Mesothelial cell of epicardium (in vitro differentiated cells): ENCODE measurements at regions not wholly inside any gene's neighbourhood (a gene's known extent, or its start where the extent isn't known, plus 50 kb on each side); places are given as distances from the start of the nearest gene placed in this dataset.

Experiments used
- DNase-seq, 2 experiments: peaks; one replicate each; pipeline ENCODE4 v3.0.0; 2021; ENCODE audit warnings: low spot score in 2 of 2; ENCODE audit not compliant: unreplicated experiment in 2 of 2
- H3K27ac Mint-ChIP-seq: 2 replicates; pipeline ENCODE4 v1.8.0; 2021; ENCODE audit warnings: mixed read lengths
- H3K27me3 Mint-ChIP-seq: 2 replicates; pipeline ENCODE4 v1.8.0; 2021; ENCODE audit warnings: low read depth, mixed read lengths
- H3K36me3 Mint-ChIP-seq: 2 replicates; pipeline ENCODE4 v1.8.0; 2021; ENCODE audit warnings: mixed read lengths
- H3K4me1 Mint-ChIP-seq: 2 replicates; pipeline ENCODE4 v1.8.0; 2021; ENCODE audit warnings: mixed read lengths
- H3K4me3 Mint-ChIP-seq: 2 replicates; pipeline ENCODE4 v1.8.0; 2021; ENCODE audit warnings: mild to moderate bottlenecking, moderate library complexity, mixed read lengths
- H3K9me3 Mint-ChIP-seq: 2 replicates; pipeline ENCODE4 v1.8.0; 2021; ENCODE audit warnings: mixed read lengths
- TF ChIP-seq, protein P1 (sequence below): fragments of 200-600 bp; sonication (generic); IDR thresholded peaks from one replicate; pipeline ENCODE4 v1.5.0; 2021; ENCODE audit warnings: antibody characterized with exemption; ENCODE audit not compliant: unreplicated experiment

DNA sequence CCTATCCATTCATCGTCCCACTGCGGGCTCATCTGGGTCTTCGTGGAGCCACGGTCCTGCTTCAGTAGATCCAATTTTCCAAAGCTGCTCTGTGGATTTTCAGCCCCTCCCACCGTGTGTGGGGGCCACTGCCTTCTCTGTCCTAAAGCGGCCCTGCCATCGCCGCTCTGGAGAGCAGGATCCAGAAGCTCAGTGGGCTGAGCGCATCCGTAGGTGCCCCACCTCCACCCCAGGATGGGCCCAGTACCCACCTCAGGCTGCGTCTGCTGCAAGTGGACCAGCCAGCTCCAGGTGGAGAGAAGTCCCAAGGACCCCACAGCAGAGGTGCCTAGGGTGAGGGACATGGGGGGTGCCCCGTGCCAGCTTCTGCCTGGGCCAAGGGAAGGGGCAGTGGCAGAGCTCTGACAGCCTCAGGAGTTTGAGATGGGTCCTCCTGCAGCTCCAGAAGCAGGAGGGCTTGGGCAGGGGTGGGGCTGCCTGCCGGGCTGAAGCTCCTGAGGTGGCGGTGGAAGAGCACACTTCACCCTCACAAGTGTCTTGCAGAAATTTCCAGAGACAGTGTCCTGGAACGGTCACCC, 148.1 kb upstream of the C14orf180 start:
- no peak for DNase-seq
- Mint-ChIP-seq H3K27ac (no peak overlapping the region), H3K9me3 (no peaks in the 10 kb centered on the region), H3K36me3 (no peaks in the 10 kb centered on the region), H3K4me3 (no peak overlapping the region), H3K4me1 (peaks cover 2% of the 10 kb centered on the region), H3K27me3 (peaks cover 13% of the 10 kb centered on the region)
- TF ChIP-seq, protein P1, sequence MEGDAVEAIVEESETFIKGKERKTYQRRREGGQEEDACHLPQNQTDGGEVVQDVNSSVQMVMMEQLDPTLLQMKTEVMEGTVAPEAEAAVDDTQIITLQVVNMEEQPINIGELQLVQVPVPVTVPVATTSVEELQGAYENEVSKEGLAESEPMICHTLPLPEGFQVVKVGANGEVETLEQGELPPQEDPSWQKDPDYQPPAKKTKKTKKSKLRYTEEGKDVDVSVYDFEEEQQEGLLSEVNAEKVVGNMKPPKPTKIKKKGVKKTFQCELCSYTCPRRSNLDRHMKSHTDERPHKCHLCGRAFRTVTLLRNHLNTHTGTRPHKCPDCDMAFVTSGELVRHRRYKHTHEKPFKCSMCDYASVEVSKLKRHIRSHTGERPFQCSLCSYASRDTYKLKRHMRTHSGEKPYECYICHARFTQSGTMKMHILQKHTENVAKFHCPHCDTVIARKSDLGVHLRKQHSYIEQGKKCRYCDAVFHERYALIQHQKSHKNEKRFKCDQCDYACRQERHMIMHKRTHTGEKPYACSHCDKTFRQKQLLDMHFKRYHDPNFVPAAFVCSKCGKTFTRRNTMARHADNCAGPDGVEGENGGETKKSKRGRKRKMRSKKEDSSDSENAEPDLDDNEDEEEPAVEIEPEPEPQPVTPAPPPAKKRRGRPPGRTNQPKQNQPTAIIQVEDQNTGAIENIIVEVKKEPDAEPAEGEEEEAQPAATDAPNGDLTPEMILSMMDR, result no peak

DNA sequence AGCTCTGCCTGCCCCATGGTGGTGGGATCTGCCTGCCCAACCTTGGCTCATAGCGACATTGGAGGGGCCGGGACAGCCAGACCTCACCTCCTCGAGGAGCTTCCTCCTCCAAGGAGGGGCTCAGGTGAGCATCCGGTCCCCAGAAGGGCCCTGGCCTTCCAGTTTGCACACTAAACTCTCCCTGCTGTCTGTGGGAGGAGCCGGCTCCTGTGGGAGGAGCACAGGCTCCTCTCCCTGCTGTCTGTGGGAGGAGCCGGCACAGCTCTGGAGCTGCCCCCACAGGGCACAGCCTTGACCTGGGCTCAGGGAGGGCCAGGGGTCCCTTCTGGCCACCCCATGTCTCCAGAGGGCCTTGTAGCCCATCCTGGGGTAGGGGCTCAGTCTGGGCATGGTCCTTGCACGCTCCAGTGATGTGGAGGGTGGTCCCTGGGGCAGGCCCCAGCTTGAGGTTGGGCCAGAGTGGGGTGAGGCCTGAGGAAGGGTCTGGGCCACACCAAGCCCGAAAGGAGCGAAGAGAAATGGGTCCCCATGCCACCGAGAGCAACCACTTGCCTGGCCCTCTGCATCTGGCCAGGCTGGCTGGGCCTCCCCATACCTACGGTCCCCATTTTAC, 147.5 kb upstream of the C14orf180 start:
- DNase-seq, result no peak
- Mint-ChIP-seq H3K4me1 (peaks cover 6% of the 10 kb centered on the region), H3K36me3 (no peaks in the 10 kb centered on the region), H3K27ac (no peak overlapping the region), H3K9me3 (no peaks in the 10 kb centered on the region), H3K4me3 (no peak overlapping the region), H3K27me3 (peaks cover 13% of the 10 kb centered on the region)
- TF ChIP-seq, protein P1, result no peak

DNA sequence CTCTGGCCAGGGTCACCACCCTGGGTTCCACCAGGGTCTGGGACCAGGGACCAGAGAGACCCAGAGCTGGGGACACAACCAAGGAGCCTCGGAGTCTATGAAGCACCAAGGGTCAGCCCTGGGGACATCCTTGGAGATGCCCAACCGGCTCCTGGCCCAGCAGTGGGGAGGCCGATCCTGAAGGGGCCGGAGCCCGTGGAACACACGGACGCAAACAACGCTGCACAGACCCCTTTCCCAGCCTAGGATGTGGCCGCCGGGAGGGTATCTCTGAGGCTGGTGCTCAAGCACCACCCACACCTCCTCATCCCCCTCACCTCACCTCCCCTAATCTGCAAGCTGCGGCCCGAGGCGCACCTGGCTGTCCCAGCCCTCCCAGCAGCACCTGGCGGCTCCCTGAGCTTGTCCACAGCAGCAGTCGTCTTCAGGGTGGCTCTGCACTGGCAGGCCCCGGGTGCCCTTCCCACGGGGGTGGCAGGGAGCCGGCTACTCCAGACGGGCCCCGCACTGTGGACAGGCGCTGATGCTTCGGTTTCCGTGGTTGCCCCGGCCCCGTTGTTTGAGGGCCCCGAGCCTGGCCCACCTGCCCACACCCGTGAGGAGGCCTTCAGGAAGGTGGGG, 146.8 kb upstream of the C14orf180 start:
- H3K9me3 Mint-ChIP-seq, result no peaks in the 10 kb centered on the region
- peaks cover 13% of the 10 kb centered on the region for H3K27me3 Mint-ChIP-seq
- no peaks in the 10 kb centered on the region for H3K36me3 Mint-ChIP-seq
- DNase-seq, result no peak
- H3K27ac Mint-ChIP-seq, result no peak overlapping the region
- H3K4me1 Mint-ChIP-seq, result peaks cover 11% of the 10 kb centered on the region
- TF ChIP-seq, protein P1, result no peak
- no peak overlapping the region for H3K4me3 Mint-ChIP-seq

DNA sequence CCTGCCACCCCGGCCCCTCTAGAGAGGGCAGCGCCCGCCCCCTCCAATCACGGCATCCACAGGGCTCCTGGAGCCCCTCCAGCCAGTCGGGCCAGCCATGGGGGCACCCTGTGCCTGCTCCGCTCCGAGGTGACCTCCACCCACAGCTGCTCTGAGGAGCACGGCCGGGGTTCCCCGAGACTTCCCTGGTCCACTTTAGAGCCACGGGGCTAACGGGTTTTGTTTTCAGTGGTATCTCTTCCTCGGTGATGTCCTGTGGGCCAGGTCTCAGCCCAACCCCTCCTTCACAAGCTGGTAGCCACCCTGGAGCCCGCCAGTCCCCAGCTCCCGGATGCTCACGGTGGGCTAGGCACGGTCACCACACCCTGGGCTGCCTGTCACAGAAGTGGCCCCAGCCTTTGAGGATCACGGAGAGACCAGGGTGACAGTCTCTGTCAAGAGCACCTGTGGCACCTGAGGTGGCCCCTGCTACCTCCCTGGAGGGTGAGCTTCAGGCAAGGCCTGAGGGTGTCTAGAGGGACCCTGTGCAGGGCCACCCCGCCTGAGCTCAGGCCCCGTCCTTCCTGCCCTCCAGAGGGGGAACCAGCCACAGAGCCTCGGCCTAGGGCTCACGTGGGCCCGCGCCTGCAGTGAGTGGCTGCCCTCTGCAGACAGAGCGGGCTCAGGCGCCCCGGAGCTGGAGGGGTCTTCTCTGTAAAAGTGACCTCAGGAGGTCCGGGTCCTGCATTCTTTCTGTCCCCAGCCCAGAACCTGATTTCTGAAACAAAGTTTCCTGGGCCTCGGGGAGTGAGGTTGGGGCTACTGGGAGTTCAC, 146.0 kb upstream of the C14orf180 start:
- H3K4me1 Mint-ChIP-seq, result peaks cover 11% of the 10 kb centered on the region
- TF ChIP-seq, protein P1, result no peak
- peaks cover 13% of the 10 kb centered on the region for H3K27me3 Mint-ChIP-seq
- peak in 1 of 2 experiments; percentile 17 for DNase-seq
- no peak overlapping the region for H3K27ac Mint-ChIP-seq
- H3K36me3 Mint-ChIP-seq, result no peaks in the 10 kb centered on the region
- H3K4me3 Mint-ChIP-seq, result no peak overlapping the region
- no peaks in the 10 kb centered on the region for H3K9me3 Mint-ChIP-seq

DNA sequence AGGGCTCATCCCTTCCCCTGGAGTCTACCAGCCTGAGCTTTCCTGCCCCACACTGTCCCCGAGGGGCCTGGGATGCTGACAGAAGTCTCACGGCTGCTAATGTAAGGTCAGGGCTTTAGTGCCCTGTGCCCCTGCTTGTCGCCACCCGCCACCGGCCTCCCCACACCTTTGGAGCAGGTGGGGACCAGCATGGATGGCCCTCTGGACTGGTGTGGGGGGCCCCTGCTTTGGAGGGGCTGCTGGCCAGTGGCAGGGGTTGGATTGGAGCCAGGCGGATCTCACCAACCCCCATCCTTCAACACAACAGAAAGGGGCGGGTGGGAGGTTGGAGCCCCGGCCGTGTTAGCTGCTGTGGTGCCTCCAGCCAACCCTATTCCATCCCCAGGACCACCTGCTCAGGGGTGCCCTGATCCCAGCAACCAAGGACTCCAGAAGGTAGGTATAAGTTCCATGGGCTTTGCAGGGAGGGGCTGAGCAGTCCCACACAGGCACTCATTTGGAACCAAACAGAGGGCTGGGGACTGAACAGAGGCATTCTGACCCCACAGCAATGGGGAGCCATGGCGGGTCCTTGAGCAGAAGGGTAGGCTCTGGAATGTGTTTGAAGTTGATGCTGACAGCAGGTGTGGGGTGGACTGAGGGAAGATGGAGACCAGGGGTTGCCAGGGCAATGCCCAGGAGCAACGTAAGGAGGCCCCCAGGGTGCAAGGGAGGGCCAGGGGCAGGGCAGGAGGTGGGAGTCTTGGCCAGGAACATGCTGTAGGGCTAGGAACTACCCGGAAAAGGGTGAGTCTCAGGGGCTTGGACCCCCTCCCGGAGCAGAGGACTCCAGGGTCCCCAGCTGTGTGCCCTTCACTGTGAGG, 145.1 kb upstream of the C14orf180 start:
- H3K36me3 Mint-ChIP-seq, result no peaks in the 10 kb centered on the region
- H3K27ac Mint-ChIP-seq, result no peak overlapping the region
- peaks cover 15% of the 10 kb centered on the region for H3K27me3 Mint-ChIP-seq
- TF ChIP-seq, protein P1, result no peak
- H3K9me3 Mint-ChIP-seq, result peaks cover 7% of the 10 kb centered on the region
- peaks cover 11% of the 10 kb centered on the region for H3K4me1 Mint-ChIP-seq
- H3K4me3 Mint-ChIP-seq, result no peak overlapping the region
- DNase-seq, result no peak
